ENCODE measurements at regions not wholly inside any gene's neighbourhood (a gene's known extent, or its start where the extent isn't known, plus 50 kb on each side); places are given as distances from the start of the nearest gene placed in this dataset.

DNA sequence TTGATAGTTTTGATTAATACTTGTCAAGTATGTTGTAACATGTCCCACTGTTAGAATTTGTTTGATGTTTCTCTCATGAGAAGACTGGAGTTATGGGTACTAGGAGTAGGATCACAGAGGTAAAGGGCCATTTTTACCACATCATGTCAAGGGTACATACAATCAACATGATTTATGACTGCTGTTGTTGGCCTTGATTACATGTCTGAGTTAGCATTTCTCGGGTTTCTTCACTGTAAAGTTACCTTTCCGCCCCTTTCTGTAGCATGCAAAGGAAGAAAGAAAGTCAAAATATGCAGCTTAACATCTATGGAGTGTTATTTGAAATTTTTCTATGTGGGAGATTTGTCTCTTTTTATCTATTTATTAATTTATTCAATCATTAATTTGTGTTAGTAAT, 1456.4 kb downstream of the SUCLG1 start:
- Histone ChIP-seq H3K9me3 (ENCODE audit: insufficient read depth, low read length) (no peaks in the 10 kb centered on the region), H3K9me2 (replicated peaks; ENCODE audit: insufficient read depth, low read length) (no peaks in the 10 kb centered on the region), H3K27ac (ENCODE audit: low read depth, low read length) (no peak overlapping the region), H3K79me2 (ENCODE audit: insufficient read depth, low read length) (no peaks in the 10 kb centered on the region), H3F3A (ENCODE audit: insufficient read depth) (no peaks in the 10 kb centered on the region), H3K4me2 (ENCODE audit: low read depth, low read length, poor library complexity, severe bottlenecking) (no peak overlapping the region), H3K36me3 (ENCODE audit: low read length) (no peaks in the 10 kb centered on the region), H3K9ac (ENCODE audit: low read length) (no peak overlapping the region), H3K4me3 (ENCODE audit: insufficient read depth, low read length, poor library complexity, severe bottlenecking) (no peak overlapping the region), H3K27me3 (ENCODE audit: low read length) (no peaks in the 10 kb centered on the region), H2AFZ (ENCODE audit: low read depth, low read length, severe bottlenecking) (no peak overlapping the region), H4K20me1 (ENCODE audit: low read depth, low read length) (no peaks in the 10 kb centered on the region)
- TF ChIP-seq EZH2phosphoT487 (conservative IDR thresholded peaks at IDR 0.05; ENCODE audit: low read length) = no peak
- TF ChIP-seq, protein P1, sequence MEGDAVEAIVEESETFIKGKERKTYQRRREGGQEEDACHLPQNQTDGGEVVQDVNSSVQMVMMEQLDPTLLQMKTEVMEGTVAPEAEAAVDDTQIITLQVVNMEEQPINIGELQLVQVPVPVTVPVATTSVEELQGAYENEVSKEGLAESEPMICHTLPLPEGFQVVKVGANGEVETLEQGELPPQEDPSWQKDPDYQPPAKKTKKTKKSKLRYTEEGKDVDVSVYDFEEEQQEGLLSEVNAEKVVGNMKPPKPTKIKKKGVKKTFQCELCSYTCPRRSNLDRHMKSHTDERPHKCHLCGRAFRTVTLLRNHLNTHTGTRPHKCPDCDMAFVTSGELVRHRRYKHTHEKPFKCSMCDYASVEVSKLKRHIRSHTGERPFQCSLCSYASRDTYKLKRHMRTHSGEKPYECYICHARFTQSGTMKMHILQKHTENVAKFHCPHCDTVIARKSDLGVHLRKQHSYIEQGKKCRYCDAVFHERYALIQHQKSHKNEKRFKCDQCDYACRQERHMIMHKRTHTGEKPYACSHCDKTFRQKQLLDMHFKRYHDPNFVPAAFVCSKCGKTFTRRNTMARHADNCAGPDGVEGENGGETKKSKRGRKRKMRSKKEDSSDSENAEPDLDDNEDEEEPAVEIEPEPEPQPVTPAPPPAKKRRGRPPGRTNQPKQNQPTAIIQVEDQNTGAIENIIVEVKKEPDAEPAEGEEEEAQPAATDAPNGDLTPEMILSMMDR (IDR thresholded peaks at IDR 0.05; ENCODE audit: insufficient read depth, low read length, poor library complexity, severe bottlenecking) = no peak

GRCh38 chr2:82998781-82999180, 1460.3 kb downstream of the SUCLG1 start:
- Histone ChIP-seq H3K27ac (ENCODE audit: low read depth, low read length) (no peak overlapping the region), H2AFZ (ENCODE audit: low read depth, low read length, severe bottlenecking) (no peak overlapping the region), H4K20me1 (ENCODE audit: low read depth, low read length) (no peaks in the 10 kb centered on the region), H3K9ac (ENCODE audit: low read length) (no peak overlapping the region), H3F3A (ENCODE audit: insufficient read depth) (no peaks in the 10 kb centered on the region), H3K79me2 (ENCODE audit: insufficient read depth, low read length) (no peaks in the 10 kb centered on the region), H3K9me2 (replicated peaks; ENCODE audit: insufficient read depth, low read length) (no peaks in the 10 kb centered on the region), H3K4me3 (ENCODE audit: insufficient read depth, low read length, poor library complexity, severe bottlenecking) (no peak overlapping the region), H3K9me3 (ENCODE audit: insufficient read depth, low read length) (no peaks in the 10 kb centered on the region), H3K36me3 (ENCODE audit: low read length) (no peaks in the 10 kb centered on the region), H3K27me3 (ENCODE audit: low read length) (no peaks in the 10 kb centered on the region), H3K4me2 (ENCODE audit: low read depth, low read length, poor library complexity, severe bottlenecking) (no peak overlapping the region)
- TF ChIP-seq EZH2phosphoT487 (conservative IDR thresholded peaks at IDR 0.05; ENCODE audit: low read length) = no peak
- TF ChIP-seq, protein P1 (IDR thresholded peaks at IDR 0.05; ENCODE audit: insufficient read depth, low read length, poor library complexity, severe bottlenecking) = no peak

GRCh38 chr2:82996217-82996616, 1462.9 kb downstream of the SUCLG1 start:
- H3K4me3 ChIP-seq (ENCODE audit: insufficient read depth, low read length, poor library complexity, severe bottlenecking) = no peak overlapping the region

More at GRCh38 chr2:82996217-82996616, 1462.9 kb downstream of the SUCLG1 start:
- H3K27ac ChIP-seq (ENCODE audit: low read depth, low read length) = no peak overlapping the region
- H3K79me2 ChIP-seq (ENCODE audit: insufficient read depth, low read length) = no peaks in the 10 kb centered on the region
- H2AFZ ChIP-seq (ENCODE audit: low read depth, low read length, severe bottlenecking) = no peak overlapping the region
- H3K36me3 ChIP-seq (ENCODE audit: low read length) = no peaks in the 10 kb centered on the region
- H3K27me3 ChIP-seq (ENCODE audit: low read length) = no peaks in the 10 kb centered on the region
- no peaks in the 10 kb centered on the region for H4K20me1 ChIP-seq (ENCODE audit: low read depth, low read length)
- no peaks in the 10 kb centered on the region for H3K9me3 ChIP-seq (ENCODE audit: insufficient read depth, low read length)
- H3K9me2 ChIP-seq (replicated peaks; ENCODE audit: insufficient read depth, low read length) = no peaks in the 10 kb centered on the region
- H3K4me2 ChIP-seq (ENCODE audit: low read depth, low read length, poor library complexity, severe bottlenecking) = no peak overlapping the region
- TF ChIP-seq, protein P1 (IDR thresholded peaks at IDR 0.05; ENCODE audit: insufficient read depth, low read length, poor library complexity, severe bottlenecking) = no peak
- TF ChIP-seq EZH2phosphoT487 (conservative IDR thresholded peaks at IDR 0.05; ENCODE audit: low read length) = no peak
- H3F3A ChIP-seq (ENCODE audit: insufficient read depth) = no peaks in the 10 kb centered on the region
- no peak overlapping the region for H3K9ac ChIP-seq (ENCODE audit: low read length)

Measured in SU-DHL-6 (cell line).